ENCODE measurements at regions not wholly inside any gene's neighbourhood (a gene's known extent, or its start where the extent isn't known, plus 50 kb on each side); places are given as distances from the start of the nearest gene placed in this dataset.

DNA sequence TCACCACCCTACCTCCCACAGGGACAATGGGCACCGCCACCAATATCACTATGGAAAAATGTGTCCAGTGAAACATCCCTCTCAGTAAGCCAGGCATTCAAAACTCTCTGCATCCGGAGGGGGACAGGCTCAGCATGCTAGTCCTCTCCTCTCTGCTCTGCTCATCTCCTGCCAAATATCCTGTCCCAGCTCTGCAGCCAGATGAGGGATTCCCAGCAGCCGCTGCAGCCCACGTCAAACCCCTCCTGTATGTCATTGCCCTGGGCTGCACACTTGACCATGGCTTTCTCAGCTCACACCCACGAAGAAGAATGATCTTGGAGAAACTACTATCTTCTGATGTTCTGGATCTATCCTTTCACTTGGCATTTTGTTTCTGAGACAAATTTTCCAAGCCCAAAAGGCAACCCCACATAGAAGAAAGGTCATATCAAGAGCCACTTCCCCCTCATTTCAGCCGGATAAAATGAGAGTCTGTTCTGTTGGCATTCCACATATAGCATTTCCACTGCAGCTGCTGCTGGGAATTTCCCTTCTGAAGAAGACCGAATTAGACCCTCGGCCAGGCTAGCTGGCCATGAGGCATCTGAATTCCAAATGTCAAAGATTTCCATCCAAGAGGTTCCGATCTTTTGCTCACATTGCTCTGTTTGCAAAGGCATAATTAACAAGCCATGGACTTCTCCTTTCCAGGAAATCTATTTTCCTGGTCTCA, 338.0 kb downstream of the ACTL7B start:
- H3K4me3 Mint-ChIP-seq (ENCODE audit: low read depth): no peak overlapping the region
- H3K4me1 Mint-ChIP-seq (ENCODE audit: low read depth): no peaks in the 10 kb centered on the region
- H3K27me3 Mint-ChIP-seq: peaks cover 62% of the 10 kb centered on the region
- no peaks in the 10 kb centered on the region for H3K9me3 Mint-ChIP-seq (ENCODE audit: low read depth)
- H3K36me3 Mint-ChIP-seq (ENCODE audit: insufficient read depth): no peaks in the 10 kb centered on the region
- no peak for DNase-seq (ENCODE audit: low spot score, unreplicated experiment)
- no peak overlapping the region for H3K27ac Mint-ChIP-seq
- TF ChIP-seq, protein P1, sequence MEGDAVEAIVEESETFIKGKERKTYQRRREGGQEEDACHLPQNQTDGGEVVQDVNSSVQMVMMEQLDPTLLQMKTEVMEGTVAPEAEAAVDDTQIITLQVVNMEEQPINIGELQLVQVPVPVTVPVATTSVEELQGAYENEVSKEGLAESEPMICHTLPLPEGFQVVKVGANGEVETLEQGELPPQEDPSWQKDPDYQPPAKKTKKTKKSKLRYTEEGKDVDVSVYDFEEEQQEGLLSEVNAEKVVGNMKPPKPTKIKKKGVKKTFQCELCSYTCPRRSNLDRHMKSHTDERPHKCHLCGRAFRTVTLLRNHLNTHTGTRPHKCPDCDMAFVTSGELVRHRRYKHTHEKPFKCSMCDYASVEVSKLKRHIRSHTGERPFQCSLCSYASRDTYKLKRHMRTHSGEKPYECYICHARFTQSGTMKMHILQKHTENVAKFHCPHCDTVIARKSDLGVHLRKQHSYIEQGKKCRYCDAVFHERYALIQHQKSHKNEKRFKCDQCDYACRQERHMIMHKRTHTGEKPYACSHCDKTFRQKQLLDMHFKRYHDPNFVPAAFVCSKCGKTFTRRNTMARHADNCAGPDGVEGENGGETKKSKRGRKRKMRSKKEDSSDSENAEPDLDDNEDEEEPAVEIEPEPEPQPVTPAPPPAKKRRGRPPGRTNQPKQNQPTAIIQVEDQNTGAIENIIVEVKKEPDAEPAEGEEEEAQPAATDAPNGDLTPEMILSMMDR (IDR thresholded peaks at IDR 0.05; ENCODE audit: unreplicated experiment): no peak

DNA sequence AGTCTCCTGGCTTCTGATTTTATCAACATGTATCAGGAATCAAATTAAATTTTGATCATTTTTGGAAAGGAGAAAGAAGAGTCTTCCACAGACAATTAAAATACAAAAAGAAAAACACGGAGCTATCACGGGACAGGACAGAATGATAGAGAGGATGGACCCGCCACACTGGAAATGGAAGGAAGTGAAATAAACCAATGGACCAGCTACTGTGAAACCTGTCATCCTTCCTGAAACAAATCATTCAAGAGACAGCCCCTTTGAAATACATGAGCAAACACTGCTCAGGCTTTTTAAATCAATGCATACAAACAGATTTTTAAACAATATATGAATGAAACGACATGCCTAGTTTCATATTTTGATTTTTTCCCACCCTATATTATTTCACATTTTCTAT, 339.4 kb downstream of the ACTL7B start:
- H3K4me1 Mint-ChIP-seq (ENCODE audit: low read depth): peaks cover 2% of the 10 kb centered on the region
- H3K9me3 Mint-ChIP-seq (ENCODE audit: low read depth): no peaks in the 10 kb centered on the region
- H3K27me3 Mint-ChIP-seq: peaks cover 57% of the 10 kb centered on the region
- no peak for DNase-seq (ENCODE audit: low spot score, unreplicated experiment)
- H3K4me3 Mint-ChIP-seq (ENCODE audit: low read depth): no peak overlapping the region
- no peaks in the 10 kb centered on the region for H3K36me3 Mint-ChIP-seq (ENCODE audit: insufficient read depth)
- no peak overlapping the region for H3K27ac Mint-ChIP-seq
- TF ChIP-seq, protein P1 (IDR thresholded peaks at IDR 0.05; ENCODE audit: unreplicated experiment): no peak

DNA sequence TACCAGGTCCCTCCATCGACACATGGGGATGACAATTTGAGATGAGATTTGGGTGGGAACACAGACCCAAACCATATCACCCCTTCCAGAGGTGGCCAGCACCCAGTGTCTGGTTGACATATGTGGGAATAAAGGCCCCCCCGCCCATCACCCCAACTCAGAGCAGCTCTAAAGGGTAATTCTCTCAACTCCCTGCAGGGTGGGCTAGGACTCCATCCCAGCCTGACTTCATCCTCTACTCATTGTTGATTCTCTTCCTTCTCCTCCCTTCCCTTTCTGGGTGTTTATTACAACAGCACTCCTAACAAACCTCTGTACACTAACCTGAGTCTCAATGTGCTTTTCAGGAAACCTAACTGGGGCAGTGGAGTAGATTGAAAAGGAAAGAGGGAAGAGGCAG, 339.9 kb downstream of the ACTL7B start:
- TF ChIP-seq, protein P1 (IDR thresholded peaks at IDR 0.05; ENCODE audit: unreplicated experiment): no peak
- H3K36me3 Mint-ChIP-seq (ENCODE audit: insufficient read depth): no peaks in the 10 kb centered on the region
- no peak overlapping the region for H3K27ac Mint-ChIP-seq
- no peak overlapping the region for H3K4me3 Mint-ChIP-seq (ENCODE audit: low read depth)
- DNase-seq (ENCODE audit: low spot score, unreplicated experiment): no peak
- no peaks in the 10 kb centered on the region for H3K9me3 Mint-ChIP-seq (ENCODE audit: low read depth)
- H3K27me3 Mint-ChIP-seq: peaks cover 54% of the 10 kb centered on the region
- peaks cover 2% of the 10 kb centered on the region for H3K4me1 Mint-ChIP-seq (ENCODE audit: low read depth)

DNA sequence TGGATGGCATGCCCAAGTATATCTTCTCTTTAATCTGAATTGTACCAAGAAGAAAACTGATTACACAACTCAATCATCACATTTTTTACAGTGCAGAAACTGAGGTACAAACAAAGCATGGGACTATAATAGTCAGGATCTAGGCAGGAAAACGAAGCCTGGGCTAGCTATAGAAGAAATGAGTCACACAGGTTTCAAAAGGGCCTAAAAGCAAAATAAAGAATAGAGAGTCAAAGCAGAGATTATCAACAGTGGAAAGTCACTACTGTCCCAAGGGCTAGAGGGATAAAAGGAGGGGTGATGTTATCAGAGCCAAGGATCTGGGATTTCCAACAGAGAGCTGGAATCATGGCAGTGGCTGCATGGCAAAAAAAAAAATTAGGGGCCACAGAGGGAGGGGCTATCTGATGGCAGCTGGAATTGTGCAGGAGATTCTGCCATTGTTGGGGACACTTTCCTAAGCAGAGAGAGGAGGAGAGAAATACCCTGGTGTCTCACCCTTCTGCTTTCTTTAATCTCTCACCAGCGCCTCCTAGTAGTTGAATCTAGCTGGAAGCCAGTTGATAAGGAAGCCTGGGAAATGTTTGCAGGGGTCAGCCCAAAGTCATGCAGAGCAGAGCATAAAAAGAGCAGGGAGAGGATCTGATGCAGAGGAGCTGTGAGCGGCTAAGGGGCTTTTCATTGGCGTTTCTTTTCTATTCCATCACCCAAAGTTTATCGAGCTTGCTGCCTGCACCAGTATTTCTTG, 343.2 kb downstream of the ACTL7B start:
- Mint-ChIP-seq H3K27ac (no peak overlapping the region), H3K4me3 (ENCODE audit: low read depth) (no peak overlapping the region), H3K36me3 (ENCODE audit: insufficient read depth) (no peaks in the 10 kb centered on the region), H3K4me1 (ENCODE audit: low read depth) (peaks cover 2% of the 10 kb centered on the region), H3K9me3 (ENCODE audit: low read depth) (no peaks in the 10 kb centered on the region), H3K27me3 (peaks cover 31% of the 10 kb centered on the region)
- no peak for DNase-seq (ENCODE audit: low spot score, unreplicated experiment)
- TF ChIP-seq, protein P1 (IDR thresholded peaks at IDR 0.05; ENCODE audit: unreplicated experiment): no peak

DNA sequence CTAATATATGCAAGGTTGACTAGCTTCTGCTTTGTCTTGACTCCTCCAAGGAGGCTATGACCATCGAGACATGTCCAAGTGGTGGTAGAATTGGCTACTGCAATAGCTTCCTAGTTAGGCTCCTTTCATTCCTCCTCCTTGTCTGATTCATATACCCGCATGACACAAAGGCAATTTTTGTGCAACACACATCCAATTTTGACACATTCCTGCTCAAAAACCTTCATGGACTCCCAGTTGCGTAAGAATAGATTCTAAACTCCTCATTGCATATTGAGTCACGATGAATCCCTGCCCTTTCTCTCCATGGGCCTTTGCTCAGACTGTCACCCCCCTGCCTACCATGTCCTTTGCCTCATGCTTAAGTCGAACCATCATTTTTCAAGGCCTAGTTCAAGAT, 344.5 kb downstream of the ACTL7B start:
- Mint-ChIP-seq H3K27me3 (peaks cover 24% of the 10 kb centered on the region), H3K4me1 (ENCODE audit: low read depth) (peaks cover 2% of the 10 kb centered on the region), H3K36me3 (ENCODE audit: insufficient read depth) (no peaks in the 10 kb centered on the region), H3K4me3 (ENCODE audit: low read depth) (no peak overlapping the region), H3K27ac (no peak overlapping the region), H3K9me3 (ENCODE audit: low read depth) (no peaks in the 10 kb centered on the region)
- TF ChIP-seq, protein P1 (IDR thresholded peaks at IDR 0.05; ENCODE audit: unreplicated experiment): no peak
- no peak for DNase-seq (ENCODE audit: low spot score, unreplicated experiment)
